DMS153 (cell line): ENCODE measurements at regions not wholly inside any gene's neighbourhood (a gene's known extent, or its start where the extent isn't known, plus 50 kb on each side); places are given as distances from the start of the nearest gene placed in this dataset.

Experiments
- DNase-seq: peaks from one replicate; lab custom pipeline; 2025; lab: John Stamatoyannopoulos, UW

GRCh38 chr4:134019657-134020056 lies 181.9 kb downstream of the PABPC4L start:
- no peak for DNase-seq

- no peak for DNase-seq
These were observed 182.7 kb downstream of the PABPC4L start for GRCh38 chr4:134018846-134019245.

- no peak for DNase-seq
These were observed 200.5 kb downstream of the PABPC4L start for GRCh38 chr4:134001057-134001456.

GRCh38 chr4:133997436-133997835 lies 204.2 kb downstream of the PABPC4L start:
- DNase-seq: no peak

GRCh38 chr4:133996431-133997121 lies 205.0 kb downstream of the PABPC4L start:
- DNase-seq: no peak

- DNase-seq: no peak
These were observed 206.2 kb downstream of the PABPC4L start for GRCh38 chr4:133995243-133995960.

GRCh38 chr4:133982533-133983224 lies 218.9 kb downstream of the PABPC4L start:
- no peak for DNase-seq

GRCh38 chr4:133981327-133981726 lies 220.3 kb downstream of the PABPC4L start:
- DNase-seq: no peak

GRCh38 chr4:133972586-133972985 lies 229.0 kb downstream of the PABPC4L start:
- peak; percentile 87 for DNase-seq

GRCh38 chr4:133969202-133969848 lies 232.3 kb downstream of the PABPC4L start:
- peak; percentile 84 for DNase-seq

GRCh38 chr4:133968174-133968573 lies 233.4 kb downstream of the PABPC4L start:
- DNase-seq: no peak

GRCh38 chr4:133960975-133961374 lies 240.6 kb downstream of the PABPC4L start:
- DNase-seq: no peak

- DNase-seq: no peak
These were observed 258.5 kb downstream of the PABPC4L start for GRCh38 chr4:133943081-133943480.

- DNase-seq: no peak
These were observed 263.5 kb downstream of the PABPC4L start for GRCh38 chr4:133938061-133938460.

- no peak for DNase-seq
These were observed 271.9 kb downstream of the PABPC4L start for GRCh38 chr4:133929531-133930239.

- DNase-seq: no peak
These were observed 280.1 kb downstream of the PABPC4L start for GRCh38 chr4:133921280-133922195.

GRCh38 chr4:133920236-133920635 lies 281.4 kb downstream of the PABPC4L start:
- no peak for DNase-seq

GRCh38 chr4:133910165-133910564 lies 291.4 kb downstream of the PABPC4L start:
- DNase-seq: no peak

GRCh38 chr4:133903029-133903428 lies 298.6 kb downstream of the PABPC4L start:
- no peak for DNase-seq

- no peak for DNase-seq
These were observed 310.6 kb downstream of the PABPC4L start for GRCh38 chr4:133891011-133891410.

GRCh38 chr4:133887723-133888122 lies 313.9 kb downstream of the PABPC4L start:
- DNase-seq: no peak
